Uterus (tissue), 3 donors: ENCODE measurements at regions not wholly inside any gene's neighbourhood (a gene's known extent, or its start where the extent isn't known, plus 50 kb on each side); places are given as distances from the start of the nearest gene placed in this dataset.

ENCODE experiments used
- DNase-seq, 2 donors: peaks; one replicate each; pipeline ENCODE4 v3.0.0-alpha.2; 2019 to 2020
- H3K27ac ChIP-seq, 2 donors: fragments of 200-600 bp; sonication (generic); 1 replicate in 1 of 2; 2 replicates in 1 of 2; pipeline ENCODE4 v1.5.1; 2016 to 2018
- H3K27me3 ChIP-seq, 2 donors: fragments of 200-600 bp; sonication (generic); one replicate each; pipeline ENCODE4 v1.5.1; 2018 to 2019; ENCODE audit warnings: control low read depth in 1 of 2
- H3K36me3 ChIP-seq, 2 donors: fragments of 200-600 bp; sonication (generic); one replicate each; pipeline ENCODE4 v1.5.1; 2019; ENCODE audit warnings: control low read depth in 1 of 2
- H3K4me1 ChIP-seq, 2 donors: fragments of 200-600 bp; sonication (generic); one replicate each; pipeline ENCODE4 v1.5.1; 2018 to 2019; ENCODE audit warnings: control low read depth in 1 of 2
- H3K4me3 ChIP-seq, 2 donors: fragments of 200-600 bp; sonication (generic); 1 replicate in 1 of 2; 2 replicates in 1 of 2; pipeline ENCODE4 v1.5.1; 2018 to 2019; ENCODE audit warnings: mild to moderate bottlenecking in 1 of 2
- H3K9me3 ChIP-seq, 2 donors: fragments of 200-600 bp; sonication (generic); one replicate each; pipeline ENCODE4 v1.5.1; 2019; ENCODE audit warnings: control low read depth in 1 of 2
- CTCF ChIP-seq, 4 experiments: fragments of 200-600 bp in 2 of 4; fragments of 450-650 bp in 2 of 4; sonication (generic) in 2 of 4; IDR thresholded peaks; one replicate each; pipeline ENCODE4 v1.5.1; 2016 to 2019; ENCODE audit warnings: antibody characterized with exemption in 4 of 4, mild to moderate bottlenecking in 2 of 4, moderate library complexity in 1 of 4
- POLR2A ChIP-seq, 2 donors: fragments of 450-650 bp; IDR thresholded peaks; one replicate each; pipeline ENCODE4 v1.6.1; 2016; ENCODE audit warnings: antibody characterized with exemption in 2 of 2, mild to moderate bottlenecking in 1 of 2, moderate library complexity in 1 of 2
- intact Hi-C: fragments of 100-400 bp; cut with DNase I; formaldehyde crosslinking; loops from one replicate; pipeline ENCODE4 v1.15.1; 2023; ENCODE audit warnings: low total_unique reads
- donor health status: DM: yes; HTN: yes; CAD: no.

GRCh38 chr15:29889542-29890329 is 67.5 kb upstream of the TJP1 start:
- Histone ChIP-seq H3K36me3 (no peaks in the 10 kb centered on the region), H3K4me3 (no peak overlapping the region), H3K4me1 (peaks cover 0 to 4% of the 10 kb centered on the region in 2 donors), H3K27me3 (no peaks in the 10 kb centered on the region), H3K9me3 (no peaks in the 10 kb centered on the region), H3K27ac (peak overlapping the region in 1 of 2 donors; percentile 17)
- TF ChIP-seq CTCF (IDR thresholded peaks at IDR 0.05) (no peak), POLR2A (IDR thresholded peaks at IDR 0.05) (no peak)
- no peak for DNase-seq
- intact Hi-C loops: no loop called here

GRCh38 chr15:29888646-29889045 is 66.4 kb upstream of the TJP1 start:
- H3K9me3 ChIP-seq: no peaks in the 10 kb centered on the region

GRCh38 chr15:29887721-29888120 is 65.5 kb upstream of the TJP1 start:
- Histone ChIP-seq H3K4me1 (peaks cover 0 to 4% of the 10 kb centered on the region in 2 donors), H3K9me3 (no peaks in the 10 kb centered on the region), H3K4me3 (no peak overlapping the region), H3K27ac (no peak overlapping the region), H3K36me3 (no peaks in the 10 kb centered on the region), H3K27me3 (no peaks in the 10 kb centered on the region)
- DNase-seq: no peak
- intact Hi-C loops: no loop called here
- TF ChIP-seq CTCF (IDR thresholded peaks at IDR 0.05) (no peak), POLR2A (IDR thresholded peaks at IDR 0.05) (no peak)

More at GRCh38 chr15:29888646-29889045, 66.4 kb upstream of the TJP1 start:
- Histone ChIP-seq H3K36me3 (no peaks in the 10 kb centered on the region), H3K4me3 (no peak overlapping the region), H3K27me3 (no peaks in the 10 kb centered on the region), H3K27ac (peak overlapping the region in 1 of 2 donors; percentile 17), H3K4me1 (peaks cover 0 to 4% of the 10 kb centered on the region in 2 donors)
- no peak for DNase-seq
- intact Hi-C loops: no loop called here
- TF ChIP-seq CTCF (IDR thresholded peaks at IDR 0.05): no peak
- TF ChIP-seq POLR2A (IDR thresholded peaks at IDR 0.05): no peak

GRCh38 chr15:29885183-29885582 is 62.9 kb upstream of the TJP1 start:
- intact Hi-C loops: no loop called here
- Histone ChIP-seq H3K4me3 (no peak overlapping the region), H3K4me1 (peaks cover 0 to 4% of the 10 kb centered on the region in 2 donors), H3K36me3 (no peaks in the 10 kb centered on the region), H3K27me3 (no peaks in the 10 kb centered on the region), H3K27ac (peak overlapping the region in 1 of 2 donors; percentile 13), H3K9me3 (no peaks in the 10 kb centered on the region)
- DNase-seq: no peak
- no peak for TF ChIP-seq POLR2A (IDR thresholded peaks at IDR 0.05)
- no peak for TF ChIP-seq CTCF (IDR thresholded peaks at IDR 0.05)

GRCh38 chr15:29883126-29883525 is 60.9 kb upstream of the TJP1 start:
- TF ChIP-seq POLR2A (IDR thresholded peaks at IDR 0.05) (no peak), CTCF (IDR thresholded peaks at IDR 0.05) (no peak)
- intact Hi-C loops: no loop called here
- Histone ChIP-seq H3K36me3 (no peaks in the 10 kb centered on the region), H3K27ac (peak overlapping the region in 1 of 2 donors; percentile 31), H3K4me3 (no peak overlapping the region), H3K4me1 (no peaks in the 10 kb centered on the region), H3K9me3 (no peaks in the 10 kb centered on the region), H3K27me3 (no peaks in the 10 kb centered on the region)
- no peak for DNase-seq
